ENCODE measurements at regions not wholly inside any gene's neighbourhood (a gene's known extent, or its start where the extent isn't known, plus 50 kb on each side); places are given as distances from the start of the nearest gene placed in this dataset.

- no peak for TF ChIP-seq CTCF (IDR thresholded peaks at IDR 0.05; ENCODE audit: extremely low read depth in 1 of 2, insufficient read depth in 1 of 2, low read depth in 1 of 2, low read length in 2 of 2)
- Histone ChIP-seq H3K36me3 (ENCODE audit: control insufficient read depth in 2 of 2, extremely low read depth in 1 of 2, insufficient read depth in 2 of 2, low read length in 2 of 2) (no peaks in the 10 kb centered on the region), H3K4me3 (replicated peaks in 1 of 3; ENCODE audit: insufficient read depth in 1 of 3, low read depth in 1 of 3, low read length in 3 of 3) (no peak overlapping the region), H2AFZ (ENCODE audit: low read depth, low read length) (no peak overlapping the region), H3K9ac (replicated peaks; ENCODE audit: extremely low read depth, insufficient read depth, low read length) (no peak overlapping the region), H3K4me1 (ENCODE audit: control insufficient read depth, extremely low read depth, insufficient read depth, low read length) (peaks cover 4% of the 10 kb centered on the region), H3K9me1 (replicated peaks; ENCODE audit: control insufficient read depth, extremely low read depth, insufficient read depth, low read length) (no peaks in the 10 kb centered on the region), H3K9me3 (replicated peaks; ENCODE audit: control insufficient read depth, insufficient read depth, low read length) (no peaks in the 10 kb centered on the region), H3K27ac (ENCODE audit: insufficient read depth, low read depth, low read length) (no peak overlapping the region), H3K79me2 (ENCODE audit: control insufficient read depth, insufficient read depth, low read length) (no peaks in the 10 kb centered on the region), H3K27me3 (ENCODE audit: control insufficient read depth in 2 of 2, insufficient read depth in 2 of 2, low read length in 2 of 2) (peaks cover 10 to 35% of the 10 kb centered on the region in 2 experiments), H3K4me2 (ENCODE audit: insufficient read depth, low read length) (no peak overlapping the region), H4K20me1 (replicated peaks; ENCODE audit: control insufficient read depth, extremely low read depth, insufficient read depth, low read length) (no peaks in the 10 kb centered on the region)
- no TSS peak for BruUV-seq (replicated peaks)
- DNase-seq (ENCODE audit: low read depth, low spot score) (no peak), FAIRE-seq (no peak)
- intact Hi-C loops (cut with micrococcal nuclease) = no loop called here
- ChIA-PET CTCF (no interaction called here), POLR2A (no interaction called here)
- dilution Hi-C loops (cut with MboI; ENCODE audit: extremely low pct_ligation_motif_present, low sequenced_read_pairs) = no loop called here
Measured at GRCh38 chr3:24832891-24833290, 338.2 kb upstream of the THRB start.

- no peak for DNase-seq (ENCODE audit: low read depth, low spot score)
- no peak for FAIRE-seq
- no peak overlapping the region for H3K4me2 ChIP-seq (ENCODE audit: insufficient read depth, low read length)
- dilution Hi-C loops (cut with MboI; ENCODE audit: extremely low pct_ligation_motif_present, low sequenced_read_pairs) (no loop called here), intact Hi-C loops (cut with micrococcal nuclease) (loop anchor here (2.0 kb wide), 1 partner anchor 762 kb away; no protein-coding TSS in a partner anchor)
- no peak overlapping the region for H3K9ac ChIP-seq (replicated peaks; ENCODE audit: extremely low read depth, insufficient read depth, low read length)
- no peaks in the 10 kb centered on the region for H3K79me2 ChIP-seq (ENCODE audit: control insufficient read depth, insufficient read depth, low read length)
- no peak overlapping the region for H3K27ac ChIP-seq (ENCODE audit: insufficient read depth, low read depth, low read length)
- H3K9me1 ChIP-seq (replicated peaks; ENCODE audit: control insufficient read depth, extremely low read depth, insufficient read depth, low read length) = no peaks in the 10 kb centered on the region
- H3K27me3 ChIP-seq (ENCODE audit: control insufficient read depth in 2 of 2, insufficient read depth in 2 of 2, low read length in 2 of 2) = peaks cover 6 to 27% of the 10 kb centered on the region in 2 experiments
- no TSS peak for BruUV-seq (replicated peaks)
- ChIA-PET POLR2A (no interaction called here), CTCF (no interaction called here)
- H3K9me3 ChIP-seq (replicated peaks; ENCODE audit: control insufficient read depth, insufficient read depth, low read length) = no peaks in the 10 kb centered on the region
- H3K36me3 ChIP-seq (ENCODE audit: control insufficient read depth in 2 of 2, extremely low read depth in 1 of 2, insufficient read depth in 2 of 2, low read length in 2 of 2) = no peaks in the 10 kb centered on the region
- peaks cover 4% of the 10 kb centered on the region for H3K4me1 ChIP-seq (ENCODE audit: control insufficient read depth, extremely low read depth, insufficient read depth, low read length)
- no peaks in the 10 kb centered on the region for H4K20me1 ChIP-seq (replicated peaks; ENCODE audit: control insufficient read depth, extremely low read depth, insufficient read depth, low read length)
- no peak overlapping the region for H3K4me3 ChIP-seq (replicated peaks in 1 of 3; ENCODE audit: insufficient read depth in 1 of 3, low read depth in 1 of 3, low read length in 3 of 3)
- TF ChIP-seq EZH2 (IDR thresholded peaks at IDR 0.05; ENCODE audit: borderline replicate concordance, low read depth, low read length, severe bottlenecking) (no peak), FOS (IDR thresholded peaks at IDR 0.05; ENCODE audit: borderline replicate concordance, insufficient read depth, low read length) (no peak), CTCF (IDR thresholded peaks at IDR 0.05; ENCODE audit: extremely low read depth in 1 of 2, insufficient read depth in 1 of 2, low read depth in 1 of 2, low read length in 2 of 2) (no peak), POLR2AphosphoS5 (IDR thresholded peaks at IDR 0.05; ENCODE audit: insufficient read depth, low read depth, low read length) (no peak), MYC (IDR thresholded peaks at IDR 0.05; ENCODE audit: low read depth, low read length) (no peak), JUN (IDR thresholded peaks at IDR 0.05; ENCODE audit: borderline replicate concordance, insufficient read depth, insufficient read length, low read depth) (no peak), GATA2 (IDR thresholded peaks at IDR 0.05; ENCODE audit: insufficient read depth, insufficient read length, low read depth, low read length) (no peak), POLR2A (IDR thresholded peaks at IDR 0.05; ENCODE audit: low read depth, low read length) (no peak), MAX (IDR thresholded peaks at IDR 0.05; ENCODE audit: insufficient read depth, insufficient read length) (no peak)
- no peak overlapping the region for H2AFZ ChIP-seq (ENCODE audit: low read depth, low read length)
Measured at GRCh38 chr3:24834442-24834841, 339.8 kb upstream of the THRB start.

All from endothelial cell of umbilical vein (primary cell).